ENCODE measurements at regions not wholly inside any gene's neighbourhood (a gene's known extent, or its start where the extent isn't known, plus 50 kb on each side); places are given as distances from the start of the nearest gene placed in this dataset.

DNA sequence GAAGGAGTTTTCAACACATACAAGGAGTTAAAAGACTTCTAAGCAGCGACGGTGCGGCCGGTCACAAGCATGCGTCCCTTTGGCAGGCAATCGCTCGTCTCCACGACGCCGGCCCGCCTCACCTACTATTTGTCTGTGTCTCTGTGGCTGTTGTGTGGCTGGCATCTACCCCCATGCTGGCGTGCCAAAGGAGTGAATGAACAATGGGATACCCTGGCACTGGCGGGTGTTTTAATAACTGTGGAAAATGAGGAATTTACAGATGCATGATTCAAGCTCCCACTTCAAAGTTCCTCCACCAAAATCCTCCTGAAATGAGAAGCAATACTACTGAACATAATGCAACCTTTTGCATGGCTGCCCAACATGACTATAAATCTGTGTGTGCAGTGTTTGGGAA, 176.6 kb downstream of the KLF5 start:
- H3K4me1 Mint-ChIP-seq: no peaks in the 10 kb centered on the region
- no peak overlapping the region for H3K27ac Mint-ChIP-seq
- H3K27me3 Mint-ChIP-seq: no peaks in the 10 kb centered on the region
- TF ChIP-seq, protein P1, sequence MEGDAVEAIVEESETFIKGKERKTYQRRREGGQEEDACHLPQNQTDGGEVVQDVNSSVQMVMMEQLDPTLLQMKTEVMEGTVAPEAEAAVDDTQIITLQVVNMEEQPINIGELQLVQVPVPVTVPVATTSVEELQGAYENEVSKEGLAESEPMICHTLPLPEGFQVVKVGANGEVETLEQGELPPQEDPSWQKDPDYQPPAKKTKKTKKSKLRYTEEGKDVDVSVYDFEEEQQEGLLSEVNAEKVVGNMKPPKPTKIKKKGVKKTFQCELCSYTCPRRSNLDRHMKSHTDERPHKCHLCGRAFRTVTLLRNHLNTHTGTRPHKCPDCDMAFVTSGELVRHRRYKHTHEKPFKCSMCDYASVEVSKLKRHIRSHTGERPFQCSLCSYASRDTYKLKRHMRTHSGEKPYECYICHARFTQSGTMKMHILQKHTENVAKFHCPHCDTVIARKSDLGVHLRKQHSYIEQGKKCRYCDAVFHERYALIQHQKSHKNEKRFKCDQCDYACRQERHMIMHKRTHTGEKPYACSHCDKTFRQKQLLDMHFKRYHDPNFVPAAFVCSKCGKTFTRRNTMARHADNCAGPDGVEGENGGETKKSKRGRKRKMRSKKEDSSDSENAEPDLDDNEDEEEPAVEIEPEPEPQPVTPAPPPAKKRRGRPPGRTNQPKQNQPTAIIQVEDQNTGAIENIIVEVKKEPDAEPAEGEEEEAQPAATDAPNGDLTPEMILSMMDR (IDR thresholded peaks at IDR 0.05): no peak
- H3K36me3 Mint-ChIP-seq (ENCODE audit: low read depth): no peaks in the 10 kb centered on the region
- no peak for ATAC-seq (ENCODE audit: low read depth)
- ChIA-PET POLR2A (no interaction called here), CTCF (no interaction called here)
- H3K9me3 Mint-ChIP-seq: no peaks in the 10 kb centered on the region
- intact Hi-C loops (cut with micrococcal nuclease): no loop called here
- H3K4me3 Mint-ChIP-seq: no peak overlapping the region
- no peak for DNase-seq

DNA sequence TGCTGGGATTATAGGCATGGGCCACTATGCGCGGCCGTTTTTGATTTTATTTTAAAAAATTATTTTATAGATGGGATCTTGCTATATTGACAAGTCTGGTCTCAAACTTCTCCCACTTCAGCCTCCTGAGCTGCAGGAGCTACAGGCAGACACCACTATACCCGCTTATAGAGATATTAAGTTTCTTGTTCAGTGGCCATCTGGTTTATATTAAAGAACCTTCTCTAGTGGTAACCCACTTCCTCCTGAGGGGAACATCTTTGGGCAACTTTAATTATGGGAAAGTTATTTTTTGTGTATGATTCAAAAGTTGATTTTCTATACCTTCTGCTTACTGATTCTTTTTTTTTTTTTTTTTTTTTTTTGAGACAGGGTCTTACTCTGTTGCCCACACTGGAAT, 172.7 kb downstream of the KLF5 start:
- no peak for DNase-seq
- Mint-ChIP-seq H3K36me3 (ENCODE audit: low read depth) (no peaks in the 10 kb centered on the region), H3K27me3 (no peaks in the 10 kb centered on the region), H3K27ac (no peak overlapping the region), H3K4me3 (no peak overlapping the region), H3K9me3 (no peaks in the 10 kb centered on the region), H3K4me1 (no peaks in the 10 kb centered on the region)
- ChIA-PET POLR2A (no interaction called here), CTCF (no interaction called here)
- intact Hi-C loops (cut with micrococcal nuclease): no loop called here
- no peak for ATAC-seq (ENCODE audit: low read depth)
- TF ChIP-seq, protein P1 (IDR thresholded peaks at IDR 0.05): no peak

DNA sequence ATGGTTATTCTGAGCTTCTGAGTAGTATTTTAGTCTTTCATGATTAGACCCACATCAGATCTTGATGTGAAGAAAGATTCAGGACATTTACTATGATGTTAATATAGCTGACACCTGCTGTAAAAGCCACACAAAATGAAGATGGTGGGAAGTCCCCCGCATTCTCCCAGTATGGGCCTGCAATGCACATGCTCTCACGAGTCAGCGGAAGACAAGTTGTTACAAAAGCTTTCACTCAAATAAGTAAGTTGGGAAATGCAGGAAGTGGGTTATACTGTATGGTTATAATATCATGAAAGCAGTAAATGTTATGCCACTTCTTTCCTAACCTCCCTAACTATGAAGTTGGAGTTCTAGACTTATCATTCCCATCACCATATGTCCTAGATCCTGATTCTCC, 171.9 kb downstream of the KLF5 start:
- Mint-ChIP-seq H3K27ac (no peak overlapping the region), H3K27me3 (no peaks in the 10 kb centered on the region), H3K36me3 (ENCODE audit: low read depth) (no peaks in the 10 kb centered on the region), H3K4me3 (no peak overlapping the region), H3K9me3 (no peaks in the 10 kb centered on the region), H3K4me1 (no peaks in the 10 kb centered on the region)
- intact Hi-C loops (cut with micrococcal nuclease): no loop called here
- DNase-seq (no peak), ATAC-seq (ENCODE audit: low read depth) (no peak)
- TF ChIP-seq, protein P1 (IDR thresholded peaks at IDR 0.05): no peak
- POLR2A ChIA-PET: no interaction called here
- CTCF ChIA-PET: no interaction called here

DNA sequence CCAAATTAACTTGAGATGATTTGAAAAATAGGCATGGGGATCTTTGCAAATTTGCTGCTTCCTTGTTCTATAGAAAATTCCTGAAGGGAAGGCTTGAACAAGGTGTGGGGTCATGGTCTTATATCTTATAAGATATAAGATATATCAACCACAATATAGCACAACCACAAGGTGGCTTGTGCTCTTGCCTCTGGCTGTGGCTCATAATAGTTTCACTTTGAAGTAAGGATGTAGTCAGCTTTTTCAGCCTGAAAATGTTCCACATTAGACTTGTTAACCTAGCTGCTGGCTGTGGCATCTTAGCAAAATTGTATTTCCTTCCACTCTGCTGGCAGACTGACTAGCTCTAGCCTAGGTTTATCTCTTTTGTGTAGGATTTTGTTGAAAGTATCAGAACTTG, 169.7 kb downstream of the KLF5 start:
- TF ChIP-seq, protein P1 (IDR thresholded peaks at IDR 0.05): no peak
- Mint-ChIP-seq H3K27ac (no peak overlapping the region), H3K9me3 (no peaks in the 10 kb centered on the region), H3K27me3 (no peaks in the 10 kb centered on the region), H3K36me3 (ENCODE audit: low read depth) (no peaks in the 10 kb centered on the region), H3K4me1 (no peaks in the 10 kb centered on the region), H3K4me3 (no peak overlapping the region)
- DNase-seq (no peak), ATAC-seq (ENCODE audit: low read depth) (no peak)
- intact Hi-C loops (cut with micrococcal nuclease): no loop called here
- ChIA-PET CTCF (no interaction called here), POLR2A (no interaction called here)

DNA sequence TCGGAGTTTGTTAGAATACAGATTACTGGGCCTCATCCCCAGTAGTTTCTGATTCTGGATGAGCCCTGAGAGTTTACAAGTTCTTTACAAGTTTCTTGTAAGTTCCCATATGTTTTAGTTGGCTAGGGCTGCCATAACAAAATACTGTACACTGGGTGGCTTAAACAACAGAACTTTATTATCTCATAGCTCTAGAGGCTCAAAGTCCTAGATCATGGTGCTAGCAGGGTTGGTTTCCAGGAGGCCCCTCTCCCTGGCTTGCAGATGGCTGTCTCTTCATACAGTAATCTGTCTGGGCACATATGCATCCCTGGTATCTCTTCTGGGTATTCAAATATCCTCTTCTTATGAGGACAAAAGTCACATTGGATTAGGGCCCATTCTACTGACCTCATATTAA, 167.2 kb downstream of the KLF5 start:
- DNase-seq: no peak
- ChIA-PET CTCF (no interaction called here), POLR2A (no interaction called here)
- H3K27me3 Mint-ChIP-seq: no peaks in the 10 kb centered on the region
- no peak overlapping the region for H3K4me3 Mint-ChIP-seq
- H3K36me3 Mint-ChIP-seq (ENCODE audit: low read depth): no peaks in the 10 kb centered on the region
- intact Hi-C loops (cut with micrococcal nuclease): no loop called here
- no peaks in the 10 kb centered on the region for H3K4me1 Mint-ChIP-seq
- ATAC-seq (ENCODE audit: low read depth): no peak
- H3K9me3 Mint-ChIP-seq: no peaks in the 10 kb centered on the region
- TF ChIP-seq, protein P1 (IDR thresholded peaks at IDR 0.05): no peak
- H3K27ac Mint-ChIP-seq: no peak overlapping the region

Measured in activated B cell treated with CpG ODN at 0.5 μM for 24 hours (primary cell).